HepG2 (cell line): ENCODE measurements at regions not wholly inside any gene's neighbourhood (a gene's known extent, or its start where the extent isn't known, plus 50 kb on each side); places are given as distances from the start of the nearest gene placed in this dataset.

ENCODE experiments used
- ATAC-seq: fragments of 200-7000 bp; cut with Tn5 transposase; 3 replicates; pipeline ENCODE4 v1.9.1; 2020; ENCODE audit warnings: mild to moderate bottlenecking, moderate library complexity
- BruUV-seq: library from RNA; stranded (reverse); fragments of 400-500 nt; replicated peaks from 2 replicates; lab custom pipeline; 2021; lab: Mats Ljungman, UMichigan
- CTCF ChIA-PET: fragments of 300-600 bp; formaldehyde crosslinking; extraction: SDS; loops from one replicate; lab custom pipeline; 2021; ENCODE audit warnings: low total read pairs, inconsistent platforms, low intra/inter-chr PET ratio; lab: Yijun Ruan, JAX
- POLR2A ChIA-PET: fragments of 350-600 bp; sonication (Branson Sonifier 250); formaldehyde crosslinking; loops from one replicate; lab custom pipeline; 2020; ENCODE audit warnings: antibody characterized with exemption, inconsistent platforms; lab: Yijun Ruan, JAX
- DNase-seq: peaks from one replicate; pipeline ENCODE4 v3.0.0-alpha.2; 2015; ENCODE audit warnings: low spot score
- FAIRE-seq: peaks from 3 replicates; lab custom pipeline; 2011; peaks lifted over from hg19 to GRCh38; lab: Jason Lieb, UNC
- H2AFZ ChIP-seq: one replicate; pipeline ENCODE4 v1.6.1; 2011; ENCODE audit warnings: low read length, inconsistent platforms
- H3K27ac ChIP-seq: fragments of 300-600 bp; 3 replicates; pipeline ENCODE4 v1.8.0; 2011; ENCODE audit warnings: mixed run types, mild to moderate bottlenecking, mixed read lengths, low read length, inconsistent platforms; ENCODE audit not compliant: insufficient read depth; ENCODE audit errors: extremely low read length
- H3K27me3 ChIP-seq, 2 experiments: fragments of 200-600 bp in 1 of 2; 2 replicates in 1 of 2; 3 replicates in 1 of 2; pipeline versions ENCODE4 v1.6.0 to v1.8.0; 2011; ENCODE audit warnings: low read length in 2 of 2, mild to moderate bottlenecking in 2 of 2, moderate library complexity in 2 of 2, inconsistent platforms in 1 of 2; ENCODE audit not compliant: insufficient read depth in 2 of 2, control insufficient read depth in 1 of 2
- H3K36me3 ChIP-seq, 2 experiments: fragments of 200-600 bp in 1 of 2; replicated peaks in 1 of 2; 2 replicates in 1 of 2; 3 replicates in 1 of 2; pipeline versions ENCODE4 v1.5.1 to v1.8.0; 2011; ENCODE audit warnings: low read length in 2 of 2, inconsistent platforms in 1 of 2; ENCODE audit not compliant: insufficient read depth in 2 of 2, control insufficient read depth in 1 of 2
- H3K4me1 ChIP-seq: 2 replicates; pipeline ENCODE4 v1.5.1; 2012; ENCODE audit warnings: low read length, inconsistent platforms; ENCODE audit not compliant: insufficient read depth
- H3K4me2 ChIP-seq: 2 replicates; pipeline ENCODE4 v1.6.0; 2011; ENCODE audit warnings: low read depth, low read length, inconsistent platforms
- H3K4me3 ChIP-seq, 3 experiments: fragments of 200-600 bp in 1 of 3; sonication (generic), shearing (Covaris generic) in 1 of 3; replicated peaks in 1 of 3; 2 replicates each; pipeline ENCODE4 v1.5.1; 2011 to 2016; ENCODE audit warnings: low read length in 3 of 3, inconsistent platforms in 2 of 3, low read depth in 2 of 3, mild to moderate bottlenecking in 2 of 3, control low read depth in 1 of 3, mixed read lengths in 1 of 3; ENCODE audit not compliant: insufficient read depth in 1 of 3
- H3K79me2 ChIP-seq: one replicate; pipeline ENCODE4 v1.6.1; 2011; ENCODE audit warnings: low read length, inconsistent platforms; ENCODE audit not compliant: insufficient read depth
- H3K9ac ChIP-seq: 2 replicates; pipeline ENCODE4 v1.6.0; 2011; ENCODE audit warnings: mild to moderate bottlenecking, low read depth, low read length, inconsistent platforms; ENCODE audit not compliant: insufficient read depth
- H3K9me3 ChIP-seq: 2 replicates; pipeline ENCODE4 v1.5.1; 2012; ENCODE audit warnings: mild to moderate bottlenecking, low read length
- H4K20me1 ChIP-seq: 2 replicates; pipeline ENCODE4 v1.6.0; 2011; ENCODE audit warnings: inconsistent platforms, mild to moderate bottlenecking, low read length, moderate library complexity; ENCODE audit not compliant: insufficient read depth
- BRCA1 ChIP-seq: sonication (generic); formaldehyde crosslinking; IDR thresholded peaks from 2 replicates; pipeline ENCODE4 v1.4.0; 2020; ENCODE audit warnings: missing genetic modification reagents
- FOXK2 ChIP-seq: fragments of 450-650 bp; IDR thresholded peaks from 2 replicates; pipeline ENCODE4 v1.6.1; 2016
- HNRNPLL ChIP-seq: fragments of 200-400 bp; formaldehyde crosslinking; IDR thresholded peaks from 2 replicates; pipeline ENCODE4 v1.6.1; 2017; ENCODE audit warnings: mild to moderate bottlenecking, low read depth, low read length; ENCODE audit not compliant: poor library complexity, severe bottlenecking
- HOXA9 ChIP-seq: sonication (generic); formaldehyde crosslinking; IDR thresholded peaks from 2 replicates; pipeline ENCODE4 v1.8.1; 2022; ENCODE audit warnings: missing genetic modification reagents, mild to moderate bottlenecking, moderate library complexity, borderline replicate concordance
- ISX ChIP-seq: sonication (generic); formaldehyde crosslinking; conservative IDR thresholded peaks from 2 replicates; pipeline ENCODE4 v1.5.0; 2020; ENCODE audit warnings: missing genetic modification reagents
- KLF11 ChIP-seq: IDR thresholded peaks from 2 replicates; pipeline ENCODE4 v1.6.1; 2016; ENCODE audit warnings: missing compliant biosample characterization
- NCOA2 ChIP-seq: sonication (generic); formaldehyde crosslinking; IDR thresholded peaks from 2 replicates; pipeline ENCODE4 v1.8.0; 2022; ENCODE audit warnings: inconsistent platforms
- POLR2AphosphoS2 ChIP-seq: IDR thresholded peaks from 2 replicates; pipeline ENCODE4 v1.6.1; 2011; ENCODE audit warnings: low read depth, low read length, improper control_type of control experiment
- ZC3H4 ChIP-seq: sonication (generic); formaldehyde crosslinking; IDR thresholded peaks from 2 replicates; pipeline ENCODE4 v1.4.0; 2020; ENCODE audit warnings: missing genetic modification reagents, borderline replicate concordance
- ZIK1 ChIP-seq: sonication (generic); formaldehyde crosslinking; IDR thresholded peaks from 2 replicates; pipeline ENCODE4 v1.5.0; 2020; ENCODE audit warnings: mild to moderate bottlenecking, low read depth, missing genetic modification reagents, borderline replicate concordance
- ZKSCAN8 ChIP-seq: IDR thresholded peaks from 2 replicates; pipeline ENCODE4 v1.6.1; 2016; ENCODE audit warnings: borderline replicate concordance, missing genetic modification reagents, missing compliant biosample characterization
- ZNF333 ChIP-seq: sonication (generic); formaldehyde crosslinking; IDR thresholded peaks from 2 replicates; pipeline ENCODE4 v1.4.0; 2020; ENCODE audit warnings: mild to moderate bottlenecking, missing genetic modification reagents, borderline replicate concordance
- ZNF562 ChIP-seq: sonication (generic); formaldehyde crosslinking; IDR thresholded peaks from 2 replicates; pipeline ENCODE4 v1.8.0; 2022; ENCODE audit warnings: missing genetic modification reagents, borderline replicate concordance
- ZNF775 ChIP-seq: sonication (generic); formaldehyde crosslinking; IDR thresholded peaks from 2 replicates; pipeline ENCODE4 v1.4.0; 2020; ENCODE audit warnings: missing genetic modification reagents, mild to moderate bottlenecking, moderate library complexity, borderline replicate concordance
- WGBS: methylation state at CpG from one replicate; pipeline ENCODE4 v1.1.6; 2017; ENCODE audit warnings: low lambda C conversion rate; 5-methylcytosine and 5-hydroxymethylcytosine counted together
- in situ Hi-C: cut with HindIII; loops from 2 replicates; pipeline ENCODE4 v1.10.0; 2017; ENCODE audit warnings: low pct_unique_long_range_greater_than_20kb; ENCODE audit not compliant: extremely low pct_ligation_motif_present
- intact Hi-C: fragments of 100-400 bp; cut with micrococcal nuclease; formaldehyde crosslinking; loops from one replicate; pipeline ENCODE4 v1.10.0; 2022; ENCODE audit not compliant: unreplicated experiment
- TF ChIP-seq, protein P1 (sequence below): sonication (generic); formaldehyde crosslinking; conservative IDR thresholded peaks from 2 replicates; pipeline ENCODE4 v1.4.0; 2020; ENCODE audit warnings: missing genetic modification reagents
- TF ChIP-seq, protein P2 (sequence below): sonication (generic); formaldehyde crosslinking; IDR thresholded peaks from 2 replicates; pipeline ENCODE4 v1.8.0; 2022; ENCODE audit warnings: missing genetic modification reagents, low read depth, mild to moderate bottlenecking, borderline replicate concordance
- TF ChIP-seq, protein P3 (sequence below): sonication (generic); formaldehyde crosslinking; IDR thresholded peaks from 2 replicates; pipeline ENCODE4 v1.4.0; 2020; ENCODE audit warnings: missing genetic modification reagents

DNA sequence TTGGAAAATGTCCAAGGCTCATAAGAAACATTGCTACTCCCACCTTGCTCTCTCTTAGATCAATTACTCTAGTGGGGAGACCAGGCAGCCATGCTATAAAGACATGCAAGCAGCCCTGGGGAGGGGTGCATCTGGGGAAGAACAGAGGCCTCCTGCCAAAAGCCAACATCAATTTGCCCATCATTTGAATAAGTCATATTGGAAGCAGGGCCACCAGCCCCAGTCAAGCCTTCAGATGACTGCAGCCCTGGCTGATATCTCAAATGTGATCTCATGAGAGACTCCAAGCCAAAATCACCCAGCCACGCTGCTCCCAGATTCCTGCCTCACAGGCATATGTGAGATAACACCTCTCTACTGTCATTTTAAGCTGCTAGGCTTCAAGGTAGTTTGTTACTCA lies 157.5 kb upstream of the PDE1C start (continued):
- TF ChIP-seq, protein P1, sequence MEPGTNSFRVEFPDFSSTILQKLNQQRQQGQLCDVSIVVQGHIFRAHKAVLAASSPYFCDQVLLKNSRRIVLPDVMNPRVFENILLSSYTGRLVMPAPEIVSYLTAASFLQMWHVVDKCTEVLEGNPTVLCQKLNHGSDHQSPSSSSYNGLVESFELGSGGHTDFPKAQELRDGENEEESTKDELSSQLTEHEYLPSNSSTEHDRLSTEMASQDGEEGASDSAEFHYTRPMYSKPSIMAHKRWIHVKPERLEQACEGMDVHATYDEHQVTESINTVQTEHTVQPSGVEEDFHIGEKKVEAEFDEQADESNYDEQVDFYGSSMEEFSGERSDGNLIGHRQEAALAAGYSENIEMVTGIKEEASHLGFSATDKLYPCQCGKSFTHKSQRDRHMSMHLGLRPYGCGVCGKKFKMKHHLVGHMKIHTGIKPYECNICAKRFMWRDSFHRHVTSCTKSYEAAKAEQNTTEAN (CRISPR knock-in tag): no peak

DNA sequence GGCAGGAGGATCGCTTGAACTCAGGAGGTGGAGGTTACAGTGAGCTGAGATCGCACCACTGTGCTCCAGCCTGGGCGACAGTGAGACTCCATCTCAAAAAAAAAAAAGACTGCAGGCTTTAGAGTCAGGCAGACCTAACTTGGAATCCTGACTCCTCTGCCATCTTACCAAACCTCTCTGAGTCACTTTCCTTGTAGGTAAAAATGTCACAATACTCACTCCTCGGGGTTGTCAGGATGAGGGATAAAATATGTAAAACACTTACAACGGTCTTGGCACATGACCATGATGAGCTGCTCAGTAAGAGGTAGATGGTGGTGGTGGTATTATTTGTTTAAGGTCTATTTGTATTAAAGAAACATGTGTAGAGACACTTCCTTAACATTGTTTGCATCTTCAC lies 154.1 kb upstream of the PDE1C start:
- Histone ChIP-seq H3K9ac (no peak overlapping the region), H3K9me3 (no peaks in the 10 kb centered on the region), H3K4me2 (no peak overlapping the region), H3K79me2 (no peaks in the 10 kb centered on the region), H4K20me1 (no peaks in the 10 kb centered on the region), H2AFZ (no peak overlapping the region), H3K27me3 (peaks cover 0 to 14% of the 10 kb centered on the region in 2 experiments; a peak in 2 of 5 replicates), H3K4me3 (no peak overlapping the region), H3K36me3 (no peaks in the 10 kb centered on the region), H3K27ac (no peak overlapping the region), H3K4me1 (no peaks in the 10 kb centered on the region)
- ChIA-PET POLR2A (no interaction called here), CTCF (no interaction called here)
- no TSS peak for BruUV-seq
- WGBS: 39% methylated on average over 5 of the region's 5 CpGs
- intact Hi-C loops (no loop called here), in situ Hi-C loops (no loop called here)
- FAIRE-seq (no peak), ATAC-seq (no peak), DNase-seq (no peak)
- TF ChIP-seq ZC3H4 (CRISPR knock-in tag) (no peak), ZIK1 (CRISPR knock-in tag) (no peak), ZNF333 (CRISPR knock-in tag) (no peak), ZNF775 (no peak), HNRNPLL (no peak), ZKSCAN8 (no peak), POLR2AphosphoS2 (no peak), KLF11 (CRISPR knock-in tag) (no peak), ZNF562 (CRISPR knock-in tag) (no peak), FOXK2 (no peak), HOXA9 (CRISPR knock-in tag) (no peak), ISX (CRISPR knock-in tag) (no peak), NCOA2 (no peak), BRCA1 (CRISPR knock-in tag) (no peak)
- TF ChIP-seq, protein P2, sequence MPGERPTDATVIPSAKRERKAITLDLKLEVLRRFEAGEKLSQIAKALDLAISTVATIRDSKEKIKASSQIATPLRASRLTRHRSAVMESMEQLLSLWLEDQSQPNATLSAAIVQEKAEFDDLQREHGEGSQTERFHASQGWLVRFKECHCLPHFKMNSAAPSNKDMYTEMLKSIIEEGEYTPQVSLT (CRISPR knock-in tag): no peak
- TF ChIP-seq, protein P3, sequence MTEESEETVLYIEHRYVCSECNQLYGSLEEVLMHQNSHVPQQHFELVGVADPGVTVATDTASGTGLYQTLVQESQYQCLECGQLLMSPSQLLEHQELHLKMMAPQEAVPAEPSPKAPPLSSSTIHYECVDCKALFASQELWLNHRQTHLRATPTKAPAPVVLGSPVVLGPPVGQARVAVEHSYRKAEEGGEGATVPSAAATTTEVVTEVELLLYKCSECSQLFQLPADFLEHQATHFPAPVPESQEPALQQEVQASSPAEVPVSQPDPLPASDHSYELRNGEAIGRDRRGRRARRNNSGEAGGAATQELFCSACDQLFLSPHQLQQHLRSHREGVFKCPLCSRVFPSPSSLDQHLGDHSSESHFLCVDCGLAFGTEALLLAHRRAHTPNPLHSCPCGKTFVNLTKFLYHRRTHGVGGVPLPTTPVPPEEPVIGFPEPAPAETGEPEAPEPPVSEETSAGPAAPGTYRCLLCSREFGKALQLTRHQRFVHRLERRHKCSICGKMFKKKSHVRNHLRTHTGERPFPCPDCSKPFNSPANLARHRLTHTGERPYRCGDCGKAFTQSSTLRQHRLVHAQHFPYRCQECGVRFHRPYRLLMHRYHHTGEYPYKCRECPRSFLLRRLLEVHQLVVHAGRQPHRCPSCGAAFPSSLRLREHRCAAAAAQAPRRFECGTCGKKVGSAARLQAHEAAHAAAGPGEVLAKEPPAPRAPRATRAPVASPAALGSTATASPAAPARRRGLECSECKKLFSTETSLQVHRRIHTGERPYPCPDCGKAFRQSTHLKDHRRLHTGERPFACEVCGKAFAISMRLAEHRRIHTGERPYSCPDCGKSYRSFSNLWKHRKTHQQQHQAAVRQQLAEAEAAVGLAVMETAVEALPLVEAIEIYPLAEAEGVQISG (CRISPR knock-in tag): no peak
